ENCODE measurements at regions not wholly inside any gene's neighbourhood (a gene's known extent, or its start where the extent isn't known, plus 50 kb on each side); places are given as distances from the start of the nearest gene placed in this dataset.

- TF ChIP-seq ZNF532 (CRISPR knock-in tag; IDR thresholded peaks at IDR 0.05; ENCODE audit: borderline replicate concordance), result no peak
Observed at GRCh38 chr20:6501061-6501460, 266.4 kb upstream of the BMP2 start (continued).

- no peak for DNase-seq (ENCODE audit: low spot score)
- no peaks in the 10 kb centered on the region for H3K4me1 Mint-ChIP-seq
- POLR2A ChIA-PET, result no interaction called here
- TF ChIP-seq ATF1 (CRISPR knock-in tag; IDR thresholded peaks at IDR 0.05) (no peak), CTCF (IDR thresholded peaks at IDR 0.05) (no peak), TEAD1 (CRISPR knock-in tag; IDR thresholded peaks at IDR 0.05) (no peak), ZNF121 (CRISPR knock-in tag; IDR thresholded peaks at IDR 0.05) (no peak), ZMAT4 (CRISPR knock-in tag; IDR thresholded peaks at IDR 0.05) (no peak), FOXJ3 (CRISPR knock-in tag; IDR thresholded peaks at IDR 0.05; ENCODE audit: borderline replicate concordance) (no peak), ZNF416 (CRISPR knock-in tag; IDR thresholded peaks at IDR 0.05) (no peak), OVOL2 (CRISPR knock-in tag; IDR thresholded peaks at IDR 0.05; ENCODE audit: borderline replicate concordance) (no peak), ZNF281 (CRISPR knock-in tag; IDR thresholded peaks at IDR 0.05) (no peak), ZNF138 (CRISPR knock-in tag; conservative IDR thresholded peaks at IDR 0.05) (no peak), ATF3 (CRISPR knock-in tag; conservative IDR thresholded peaks at IDR 0.05) (no peak), FOXP4 (CRISPR knock-in tag; IDR thresholded peaks at IDR 0.05) (no peak), GTF2I (CRISPR knock-in tag; conservative IDR thresholded peaks at IDR 0.05) (no peak)
- H3K9me3 Mint-ChIP-seq, result peaks cover 11% of the 10 kb centered on the region
- no peak overlapping the region for H3K27ac Mint-ChIP-seq
- H3K36me3 Mint-ChIP-seq, result no peaks in the 10 kb centered on the region; the same call in 1 of the 2 replicates
- no peak overlapping the region for H3K4me3 Mint-ChIP-seq
- CTCF ChIA-PET, result interaction anchor here (1.0 kb wide), 1 partner anchor 26 kb away, joined by 3 read pairs; no protein-coding TSS in a partner anchor
- H3K27me3 Mint-ChIP-seq (ENCODE audit: low read depth), result no peaks in the 10 kb centered on the region
- ATAC-seq, result no peak
Observed at GRCh38 chr20:6499566-6499965, 267.9 kb upstream of the BMP2 start.
